Urothelium cell line (cell line): ENCODE measurements at regions not wholly inside any gene's neighbourhood (a gene's known extent, or its start where the extent isn't known, plus 50 kb on each side); places are given as distances from the start of the nearest gene placed in this dataset.

ENCODE experiments used
- DNase-seq: peaks from one replicate; pipeline ENCODE4 v3.0.0; 2011; ENCODE audit warnings: low spot score, mixed read lengths
- FAIRE-seq: peaks from 2 replicates; lab custom pipeline; 2011; peaks lifted over from hg19 to GRCh38; lab: Jason Lieb, UNC

GRCh38 chr2:226354434-226354833 is 445.2 kb downstream of the IRS1 start:
- FAIRE-seq (no peak), DNase-seq (no peak)

- FAIRE-seq (no peak), DNase-seq (no peak)
Observed at GRCh38 chr2:226352941-226353560, 446.6 kb downstream of the IRS1 start.

DNA sequence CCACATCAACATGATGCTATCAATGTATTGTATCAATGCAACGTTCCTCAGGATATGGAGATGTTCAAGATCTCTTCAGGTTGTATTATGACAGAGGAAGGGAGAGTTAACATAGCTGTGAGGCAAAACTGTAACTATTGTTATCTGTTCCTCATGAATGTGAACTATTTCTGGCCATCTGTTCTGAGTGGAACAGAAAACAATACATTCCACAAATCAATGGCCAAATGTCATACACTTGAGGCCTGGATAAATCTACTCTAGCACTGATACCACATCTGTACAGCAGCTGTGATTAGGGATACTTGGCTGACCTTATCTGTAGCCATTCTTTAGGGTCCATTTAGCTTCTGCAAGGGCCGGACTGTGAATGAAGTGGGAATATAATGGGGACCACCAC is 447.9 kb downstream of the IRS1 start:
- DNase-seq (no peak), FAIRE-seq (no peak)

- DNase-seq = no peak
- no peak for FAIRE-seq
Observed at GRCh38 chr2:226339616-226340015, 460.0 kb downstream of the IRS1 start.

DNA sequence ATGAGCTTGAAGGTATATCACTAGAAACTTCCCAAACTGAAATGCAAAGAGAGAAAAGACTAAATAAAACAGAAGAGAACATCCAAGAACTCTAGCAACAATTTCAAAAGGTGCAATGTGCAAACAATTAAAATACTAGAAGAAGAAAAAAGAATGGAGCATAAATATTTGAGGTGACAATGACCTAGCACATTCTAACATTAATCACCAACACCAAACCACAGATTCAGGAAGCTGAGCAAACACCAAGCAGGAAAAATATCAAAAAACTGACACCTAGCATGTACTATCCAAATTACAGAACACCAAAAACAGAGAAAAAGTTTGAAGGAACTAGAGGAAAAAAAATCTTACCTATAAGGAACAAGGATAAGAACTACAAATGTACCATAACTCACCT is 460.8 kb downstream of the IRS1 start:
- DNase-seq (no peak), FAIRE-seq (no peak)

GRCh38 chr2:226337941-226338600 is 461.5 kb downstream of the IRS1 start:
- FAIRE-seq = no peak
- DNase-seq = no peak

GRCh38 chr2:226336283-226336682 is 463.3 kb downstream of the IRS1 start:
- DNase-seq (no peak), FAIRE-seq (no peak)

- DNase-seq = peak; percentile 9
- FAIRE-seq = no peak
Observed at GRCh38 chr2:226334981-226335720, 464.5 kb downstream of the IRS1 start.

DNA sequence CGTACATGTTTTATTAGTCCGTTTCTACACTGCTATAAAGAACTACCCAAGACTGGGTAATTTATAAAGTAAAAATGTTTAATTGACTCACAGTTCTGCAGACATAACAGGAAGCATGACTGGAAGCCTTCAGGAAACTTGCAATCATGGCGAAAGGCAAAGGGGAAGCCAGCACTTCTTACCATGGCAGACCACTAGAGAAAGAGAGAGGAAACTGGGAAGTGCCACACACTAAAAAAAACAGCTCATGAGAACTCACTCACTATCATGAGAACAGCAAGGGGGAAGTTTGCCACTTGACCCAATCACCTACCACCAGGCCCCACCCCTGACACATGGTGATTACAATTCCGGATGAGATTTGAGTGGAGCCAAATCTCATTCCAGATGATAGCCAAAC is 466.2 kb downstream of the IRS1 start:
- FAIRE-seq (no peak), DNase-seq (no peak)

DNA sequence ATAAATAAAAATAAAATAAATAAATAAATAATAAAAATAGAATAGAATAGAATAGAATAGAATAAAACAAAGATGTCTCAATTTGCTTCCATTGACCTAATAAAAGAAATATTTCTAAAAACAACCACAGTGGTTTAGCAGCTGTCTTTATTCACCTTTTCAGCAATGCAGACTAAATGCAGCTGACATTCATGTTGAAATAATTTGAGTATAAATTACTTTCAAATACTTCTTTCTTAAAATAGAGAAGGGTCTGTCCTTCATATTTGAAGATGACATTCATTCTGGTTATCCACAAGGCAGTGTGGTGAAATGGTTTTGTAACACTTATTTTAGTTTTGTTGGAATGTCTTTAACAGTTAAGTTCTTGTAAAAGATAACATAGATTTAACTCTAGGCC is 469.4 kb downstream of the IRS1 start:
- FAIRE-seq = no peak
- no peak for DNase-seq

DNA sequence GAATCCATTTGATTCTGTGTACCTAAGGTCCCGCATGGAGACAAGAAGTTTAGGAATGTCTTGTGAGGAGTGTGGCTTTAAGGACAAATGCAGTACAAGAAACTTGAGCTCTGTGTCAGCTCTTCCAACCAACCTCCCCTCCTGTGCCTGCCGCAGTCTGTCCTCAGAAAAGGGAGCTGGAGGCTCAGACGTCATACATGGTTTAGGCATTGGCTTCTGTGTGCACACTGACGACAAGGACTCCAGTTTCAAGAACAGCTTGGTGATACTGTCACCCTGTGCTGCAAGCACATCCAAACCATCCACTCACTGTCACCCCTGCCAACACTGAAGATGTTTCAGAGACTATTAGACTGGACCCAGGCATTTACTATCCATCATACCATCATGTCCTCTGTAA is 470.4 kb downstream of the IRS1 start:
- no peak for FAIRE-seq
- DNase-seq = no peak

DNA sequence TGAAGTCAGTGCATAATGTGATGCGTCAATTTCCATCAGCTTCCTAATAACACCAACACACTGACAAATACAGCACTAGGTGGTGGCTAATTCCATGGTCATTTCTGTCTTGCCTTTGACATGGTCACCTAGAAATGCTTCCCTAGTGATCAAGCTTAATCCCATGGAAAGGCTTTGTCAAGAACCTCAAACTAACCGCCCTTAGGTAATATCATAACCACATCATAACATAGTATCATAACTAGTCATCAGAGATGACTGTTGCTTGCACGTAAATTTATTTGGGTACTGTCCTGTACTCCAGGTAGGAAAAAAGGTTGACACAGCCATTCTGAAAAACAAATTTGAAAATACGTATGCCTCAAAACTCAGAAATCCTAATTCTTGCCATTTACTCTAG is 471.8 kb downstream of the IRS1 start:
- DNase-seq (no peak), FAIRE-seq (no peak)

- FAIRE-seq (no peak), DNase-seq (no peak)
Observed at GRCh38 chr2:226325526-226325925, 474.1 kb downstream of the IRS1 start.

GRCh38 chr2:226320076-226320948 is 479.3 kb downstream of the IRS1 start:
- no peak for FAIRE-seq
- DNase-seq = no peak

GRCh38 chr2:226317970-226318369 is 481.6 kb downstream of the IRS1 start:
- no peak for FAIRE-seq
- DNase-seq = no peak

GRCh38 chr2:226313060-226313459 is 486.6 kb downstream of the IRS1 start:
- FAIRE-seq (no peak), DNase-seq (no peak)

DNA sequence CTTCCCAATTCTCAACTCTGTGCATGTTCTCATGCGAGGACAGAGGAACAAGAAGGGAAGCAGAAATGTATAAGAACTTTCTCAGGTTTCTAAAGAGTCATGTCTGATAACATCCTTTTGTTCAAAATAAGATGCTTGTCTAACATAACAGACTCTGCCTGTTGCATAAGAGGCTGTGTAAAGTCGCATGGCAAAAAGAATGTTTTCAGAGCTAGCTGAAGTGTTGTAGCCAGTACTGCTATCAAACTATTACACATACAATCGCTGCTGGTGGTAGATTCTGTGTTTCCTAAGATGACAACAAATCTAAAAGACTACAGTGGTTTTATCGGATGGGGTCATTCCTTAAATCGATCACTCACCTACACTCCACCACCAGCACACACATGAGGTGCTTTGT is 487.5 kb downstream of the IRS1 start:
- DNase-seq = no peak
- no peak for FAIRE-seq

GRCh38 chr2:226310146-226310545 is 489.5 kb downstream of the IRS1 start:
- no peak for FAIRE-seq
- no peak for DNase-seq

DNA sequence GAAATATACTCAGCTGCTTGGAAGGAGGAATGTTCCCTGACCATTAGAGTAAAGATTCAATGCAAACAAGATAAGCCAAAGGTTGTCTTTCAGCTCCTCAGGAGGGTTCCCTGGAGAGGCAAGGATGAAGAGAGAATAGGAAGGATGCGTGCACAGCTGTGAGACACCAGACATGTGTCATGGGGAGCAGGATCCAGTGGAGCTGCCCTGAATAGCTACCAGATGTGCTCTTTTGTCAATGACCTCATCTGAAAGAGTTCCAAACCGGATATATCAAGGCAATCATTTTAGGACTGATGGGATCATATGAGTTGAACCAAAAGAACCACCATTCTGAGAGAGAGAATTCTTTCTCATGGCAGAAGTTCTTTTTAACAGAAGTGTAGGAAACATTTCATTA is 490.6 kb downstream of the IRS1 start:
- no peak for DNase-seq
- FAIRE-seq = no peak

GRCh38 chr2:226308323-226308680 is 491.3 kb downstream of the IRS1 start:
- FAIRE-seq (no peak), DNase-seq (no peak)
